Loucy (cell line): ENCODE measurements at regions not wholly inside any gene's neighbourhood (a gene's known extent, or its start where the extent isn't known, plus 50 kb on each side); places are given as distances from the start of the nearest gene placed in this dataset.

Experiments used
- H2AFZ ChIP-seq: fragments of 200-600 bp; sonication (generic); 2 replicates; pipeline ENCODE4 v1.6.0; 2016; ENCODE audit warnings: antibody characterized with exemption, mild to moderate bottlenecking, low read length, moderate library complexity
- H3F3A ChIP-seq: fragments of 200-600 bp; 2 replicates; pipeline ENCODE4 v1.6.0; 2016; ENCODE audit warnings: antibody characterized with exemption, low read depth, mild to moderate bottlenecking
- H3K27me3 ChIP-seq: fragments of 200-600 bp; sonication (generic); 2 replicates; pipeline ENCODE4 v1.6.1; 2014; ENCODE audit warnings: low read length, mild to moderate bottlenecking; ENCODE audit not compliant: insufficient read depth, poor library complexity, severe bottlenecking
- H3K36me3 ChIP-seq: fragments of 200-600 bp; sonication (generic); 2 replicates; pipeline ENCODE4 v1.6.1; 2016; ENCODE audit warnings: low read length; ENCODE audit not compliant: insufficient read depth
- H3K4me1 ChIP-seq: fragments of 200-600 bp; sonication (generic); 2 replicates; pipeline ENCODE4 v1.5.1; 2014; ENCODE audit warnings: low read length, mild to moderate bottlenecking; ENCODE audit not compliant: insufficient read depth, poor library complexity, severe bottlenecking
- H3K4me2 ChIP-seq: fragments of 200-600 bp; sonication (generic); 2 replicates; pipeline ENCODE4 v1.6.0; 2014; ENCODE audit warnings: antibody characterized with exemption, low read length, low read depth, mild to moderate bottlenecking; ENCODE audit not compliant: poor library complexity, severe bottlenecking
- H3K4me3 ChIP-seq: fragments of 200-600 bp; sonication (generic); 2 replicates; pipeline ENCODE4 v1.5.1; 2014; ENCODE audit warnings: low read length, mild to moderate bottlenecking, mixed read lengths; ENCODE audit not compliant: poor library complexity, severe bottlenecking
- H3K79me2 ChIP-seq: fragments of 200-600 bp; sonication (generic); 2 replicates; pipeline ENCODE4 v1.6.1; 2014; ENCODE audit warnings: low read length; ENCODE audit not compliant: insufficient read depth
- H3K9ac ChIP-seq: fragments of 200-600 bp; sonication (generic); 2 replicates; pipeline ENCODE4 v1.6.0; 2014; ENCODE audit warnings: mild to moderate bottlenecking, low read depth, low read length, moderate library complexity; ENCODE audit not compliant: poor library complexity, severe bottlenecking
- H3K9me2 ChIP-seq: fragments of 200-600 bp; sonication (generic); replicated peaks from 2 replicates; pipeline ENCODE4 v1.6.1; 2016; ENCODE audit warnings: low read depth, low read length, mixed read lengths
- H3K9me3 ChIP-seq: fragments of 200-600 bp; sonication (generic); 2 replicates; pipeline ENCODE4 v1.6.1; 2014; ENCODE audit warnings: mild to moderate bottlenecking, antibody characterized with exemption, low read length, low read depth; ENCODE audit not compliant: insufficient read depth
- H4K20me1 ChIP-seq: fragments of 200-600 bp; sonication (generic); 2 replicates; pipeline ENCODE4 v1.6.0; 2014; ENCODE audit warnings: antibody characterized with exemption, low read length, mild to moderate bottlenecking; ENCODE audit not compliant: insufficient read depth, poor library complexity, severe bottlenecking
- CTCF ChIP-seq: fragments of 200-600 bp; sonication (generic); conservative IDR thresholded peaks from 2 replicates; pipeline ENCODE4 v1.5.1; 2014; ENCODE audit warnings: mild to moderate bottlenecking, antibody characterized with exemption, low read length
- EZH2phosphoT487 ChIP-seq: fragments of 200-600 bp; IDR thresholded peaks from 2 replicates; pipeline ENCODE4 v1.6.1; 2018; ENCODE audit warnings: antibody characterized with exemption, mild to moderate bottlenecking, moderate library complexity, borderline replicate concordance

GRCh38 chr15:77720173-77720572, 87.5 kb upstream of the LINGO1 start:
- Histone ChIP-seq H3K27me3 (no peaks in the 10 kb centered on the region), H3F3A (no peaks in the 10 kb centered on the region), H3K9me3 (no peaks in the 10 kb centered on the region), H2AFZ (no peak overlapping the region), H3K9me2 (no peaks in the 10 kb centered on the region), H3K79me2 (no peaks in the 10 kb centered on the region), H4K20me1 (no peaks in the 10 kb centered on the region), H3K36me3 (no peaks in the 10 kb centered on the region), H3K9ac (no peak overlapping the region), H3K4me2 (no peak overlapping the region), H3K4me3 (no peak overlapping the region), H3K4me1 (no peaks in the 10 kb centered on the region)
- TF ChIP-seq CTCF, result no peak
- TF ChIP-seq EZH2phosphoT487, result no peak

- Histone ChIP-seq H2AFZ (no peak overlapping the region), H3K27me3 (no peaks in the 10 kb centered on the region), H3K4me3 (no peak overlapping the region), H3K9me2 (no peaks in the 10 kb centered on the region), H3K9ac (no peak overlapping the region), H3F3A (no peaks in the 10 kb centered on the region), H3K4me2 (no peak overlapping the region), H3K4me1 (no peaks in the 10 kb centered on the region), H3K36me3 (no peaks in the 10 kb centered on the region), H3K9me3 (no peaks in the 10 kb centered on the region), H3K79me2 (no peaks in the 10 kb centered on the region), H4K20me1 (no peaks in the 10 kb centered on the region)
- TF ChIP-seq CTCF (no peak), EZH2phosphoT487 (no peak)
These were observed 86.7 kb upstream of the LINGO1 start for GRCh38 chr15:77719450-77719849.

- H3K27me3 ChIP-seq, result no peaks in the 10 kb centered on the region
- H3F3A ChIP-seq, result no peaks in the 10 kb centered on the region
- no peak for TF ChIP-seq EZH2phosphoT487
- no peak for TF ChIP-seq CTCF
- no peak overlapping the region for H2AFZ ChIP-seq
- no peaks in the 10 kb centered on the region for H3K4me1 ChIP-seq
- H4K20me1 ChIP-seq, result no peaks in the 10 kb centered on the region
- H3K36me3 ChIP-seq, result no peaks in the 10 kb centered on the region
- no peak overlapping the region for H3K4me3 ChIP-seq
- no peaks in the 10 kb centered on the region for H3K79me2 ChIP-seq
- H3K9me3 ChIP-seq, result no peaks in the 10 kb centered on the region
- H3K4me2 ChIP-seq, result no peak overlapping the region
- no peaks in the 10 kb centered on the region for H3K9me2 ChIP-seq
- no peak overlapping the region for H3K9ac ChIP-seq
These were observed 84.8 kb upstream of the LINGO1 start for GRCh38 chr15:77717333-77717990.
